Stimulated activated CD4-positive, alpha-beta T cell treated with anti-CD3 and anti-CD28 coated beads, Interleukin-12 subunit alpha, Interleukin-12 subunit beta, amount 100 ng/mL, for 24 hours (primary cell): ENCODE measurements at regions not wholly inside any gene's neighbourhood (a gene's known extent, or its start where the extent isn't known, plus 50 kb on each side); places are given as distances from the start of the nearest gene placed in this dataset.
"Not testable (repeated sequence)": the region's sequence is repeated elsewhere in the genome, so short reads cannot be mapped to it uniquely, and the experiment has no call there.

Source experiments
- DNase-seq, 2 experiments: peaks; one replicate each; pipeline ENCODE4 v3.0.0-alpha.2; 2020; ENCODE audit warnings: low read depth in 2 of 2

- no peak for DNase-seq
Observed at GRCh38 chr21:27391990-27392389, 425.1 kb upstream of the ADAMTS5 start.

- no peak for DNase-seq
Observed at GRCh38 chr21:27390384-27390783, 423.5 kb upstream of the ADAMTS5 start.

GRCh38 chr21:27388825-27389224, 421.9 kb upstream of the ADAMTS5 start:
- DNase-seq: no peak

GRCh38 chr21:27382404-27382803, 415.5 kb upstream of the ADAMTS5 start:
- no peak for DNase-seq

GRCh38 chr21:27380303-27380702, 413.4 kb upstream of the ADAMTS5 start:
- no peak for DNase-seq

GRCh38 chr21:27379354-27379753, 412.5 kb upstream of the ADAMTS5 start:
- DNase-seq: no peak

GRCh38 chr21:27372381-27372780, 405.5 kb upstream of the ADAMTS5 start:
- DNase-seq: no peak

- no peak for DNase-seq
Observed at GRCh38 chr21:27371975-27372331, 405.1 kb upstream of the ADAMTS5 start.

GRCh38 chr21:27371115-27371974, 404.5 kb upstream of the ADAMTS5 start:
- DNase-seq: no peak

- DNase-seq: no peak
Observed at GRCh38 chr21:27369978-27370571, 403.2 kb upstream of the ADAMTS5 start.

GRCh38 chr21:27369234-27369633, 402.3 kb upstream of the ADAMTS5 start:
- DNase-seq: no peak

GRCh38 chr21:27366646-27367235, 399.9 kb upstream of the ADAMTS5 start:
- no peak for DNase-seq

GRCh38 chr21:27366036-27366435, 399.1 kb upstream of the ADAMTS5 start:
- no peak for DNase-seq

GRCh38 chr21:27365394-27365793, 398.5 kb upstream of the ADAMTS5 start:
- no peak for DNase-seq

- DNase-seq: no peak
Observed at GRCh38 chr21:27363719-27364477, 397.0 kb upstream of the ADAMTS5 start.

GRCh38 chr21:27362249-27362648, 395.4 kb upstream of the ADAMTS5 start:
- DNase-seq: no peak

GRCh38 chr21:27359141-27359540, 392.3 kb upstream of the ADAMTS5 start:
- DNase-seq: no peak

GRCh38 chr21:27352885-27353284, 386.0 kb upstream of the ADAMTS5 start:
- DNase-seq: no peak

- DNase-seq: no peak
Observed at GRCh38 chr21:27346041-27346448, 379.2 kb upstream of the ADAMTS5 start.

GRCh38 chr21:27339902-27340301, 373.0 kb upstream of the ADAMTS5 start:
- no peak for DNase-seq

- DNase-seq: not testable (repeated sequence)
Observed at GRCh38 chr21:27338007-27338406, 371.1 kb upstream of the ADAMTS5 start.

- no peak for DNase-seq
Observed at GRCh38 chr21:27333096-27333495, 366.2 kb upstream of the ADAMTS5 start.
